ENCODE measurements at regions not wholly inside any gene's neighbourhood (a gene's known extent, or its start where the extent isn't known, plus 50 kb on each side); places are given as distances from the start of the nearest gene placed in this dataset.

GRCh38 chr13:55091172-55091571, 2049.5 kb upstream of the PRR20A start:
- Histone ChIP-seq H3K9ac (replicated peaks; ENCODE audit: extremely low read depth, insufficient read depth, low read length) (no peak overlapping the region), H3K79me2 (ENCODE audit: control insufficient read depth, insufficient read depth, low read length) (no peaks in the 10 kb centered on the region), H3K9me3 (replicated peaks; ENCODE audit: control insufficient read depth, insufficient read depth, low read length) (peaks cover 2% of the 10 kb centered on the region), H3K27ac (ENCODE audit: insufficient read depth, low read depth, low read length) (no peak overlapping the region), H3K4me1 (ENCODE audit: control insufficient read depth, extremely low read depth, insufficient read depth, low read length) (no peaks in the 10 kb centered on the region), H3K36me3 (ENCODE audit: control insufficient read depth in 2 of 2, extremely low read depth in 1 of 2, insufficient read depth in 2 of 2, low read length in 2 of 2) (no peaks in the 10 kb centered on the region), H3K9me1 (replicated peaks; ENCODE audit: control insufficient read depth, extremely low read depth, insufficient read depth, low read length) (no peaks in the 10 kb centered on the region), H3K4me2 (ENCODE audit: insufficient read depth, low read length) (no peak overlapping the region), H3K27me3 (ENCODE audit: control insufficient read depth in 2 of 2, insufficient read depth in 2 of 2, low read length in 2 of 2) (no peaks in the 10 kb centered on the region), H3K4me3 (replicated peaks in 1 of 3; ENCODE audit: insufficient read depth in 1 of 3, low read depth in 1 of 3, low read length in 3 of 3) (no peak overlapping the region), H4K20me1 (replicated peaks; ENCODE audit: control insufficient read depth, extremely low read depth, insufficient read depth, low read length) (no peaks in the 10 kb centered on the region), H2AFZ (ENCODE audit: low read depth, low read length) (no peak overlapping the region)
- ChIA-PET CTCF (no interaction called here), POLR2A (no interaction called here)
- BruUV-seq (replicated peaks) = no TSS peak
- intact Hi-C loops (cut with micrococcal nuclease) = no loop called here
- dilution Hi-C loops (cut with MboI; ENCODE audit: extremely low pct_ligation_motif_present, low sequenced_read_pairs) = no loop called here
- no peak for DNase-seq (ENCODE audit: low read depth, low spot score)
- TF ChIP-seq JUN (IDR thresholded peaks at IDR 0.05; ENCODE audit: borderline replicate concordance, insufficient read depth, insufficient read length, low read depth) = no peak
- TF ChIP-seq, protein P1, sequence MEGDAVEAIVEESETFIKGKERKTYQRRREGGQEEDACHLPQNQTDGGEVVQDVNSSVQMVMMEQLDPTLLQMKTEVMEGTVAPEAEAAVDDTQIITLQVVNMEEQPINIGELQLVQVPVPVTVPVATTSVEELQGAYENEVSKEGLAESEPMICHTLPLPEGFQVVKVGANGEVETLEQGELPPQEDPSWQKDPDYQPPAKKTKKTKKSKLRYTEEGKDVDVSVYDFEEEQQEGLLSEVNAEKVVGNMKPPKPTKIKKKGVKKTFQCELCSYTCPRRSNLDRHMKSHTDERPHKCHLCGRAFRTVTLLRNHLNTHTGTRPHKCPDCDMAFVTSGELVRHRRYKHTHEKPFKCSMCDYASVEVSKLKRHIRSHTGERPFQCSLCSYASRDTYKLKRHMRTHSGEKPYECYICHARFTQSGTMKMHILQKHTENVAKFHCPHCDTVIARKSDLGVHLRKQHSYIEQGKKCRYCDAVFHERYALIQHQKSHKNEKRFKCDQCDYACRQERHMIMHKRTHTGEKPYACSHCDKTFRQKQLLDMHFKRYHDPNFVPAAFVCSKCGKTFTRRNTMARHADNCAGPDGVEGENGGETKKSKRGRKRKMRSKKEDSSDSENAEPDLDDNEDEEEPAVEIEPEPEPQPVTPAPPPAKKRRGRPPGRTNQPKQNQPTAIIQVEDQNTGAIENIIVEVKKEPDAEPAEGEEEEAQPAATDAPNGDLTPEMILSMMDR (IDR thresholded peaks at IDR 0.05; ENCODE audit: extremely low read depth in 1 of 2, insufficient read depth in 1 of 2, low read depth in 1 of 2, low read length in 2 of 2) = no peak
- no peak for TF ChIP-seq POLR2AphosphoS5 (IDR thresholded peaks at IDR 0.05; ENCODE audit: insufficient read depth, low read depth, low read length)
- TF ChIP-seq POLR2A (IDR thresholded peaks at IDR 0.05; ENCODE audit: low read depth, low read length) = no peak
- no peak for TF ChIP-seq GATA2 (IDR thresholded peaks at IDR 0.05; ENCODE audit: insufficient read depth, insufficient read length, low read depth, low read length)
- no peak for TF ChIP-seq FOS (IDR thresholded peaks at IDR 0.05; ENCODE audit: borderline replicate concordance, insufficient read depth, low read length)
- TF ChIP-seq EZH2 (IDR thresholded peaks at IDR 0.05; ENCODE audit: borderline replicate concordance, low read depth, low read length, severe bottlenecking) = no peak
- no peak for TF ChIP-seq MYC (IDR thresholded peaks at IDR 0.05; ENCODE audit: low read depth, low read length)
- TF ChIP-seq, protein P2, sequence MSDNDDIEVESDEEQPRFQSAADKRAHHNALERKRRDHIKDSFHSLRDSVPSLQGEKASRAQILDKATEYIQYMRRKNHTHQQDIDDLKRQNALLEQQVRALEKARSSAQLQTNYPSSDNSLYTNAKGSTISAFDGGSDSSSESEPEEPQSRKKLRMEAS (IDR thresholded peaks at IDR 0.05; ENCODE audit: insufficient read depth, insufficient read length) = no peak
- FAIRE-seq = no peak
